ENCODE measurements at regions not wholly inside any gene's neighbourhood (a gene's known extent, or its start where the extent isn't known, plus 50 kb on each side); places are given as distances from the start of the nearest gene placed in this dataset.

GRCh38 chr15:77546870-77547269 is 85.8 kb downstream of the LINGO1 start:
- Histone ChIP-seq H4K20me1 (ENCODE audit: insufficient read depth, low read length) (no peaks in the 10 kb centered on the region), H3K4me2 (ENCODE audit: low read depth, low read length) (no peak overlapping the region), H3K9me3 (ENCODE audit: low read length) (no peaks in the 10 kb centered on the region), H3K79me2 (ENCODE audit: insufficient read depth, low read length) (no peaks in the 10 kb centered on the region), H3K4me3 (replicated peaks in 1 of 3; ENCODE audit: insufficient read depth in 1 of 3, low read depth in 2 of 3, low read length in 3 of 3) (no peak overlapping the region), H3K9ac (ENCODE audit: insufficient read depth, low read depth, low read length) (no peak overlapping the region), H3K4me1 (ENCODE audit: insufficient read depth, low read length) (peaks cover 30% of the 10 kb centered on the region), H2AFZ (ENCODE audit: low read length) (no peak overlapping the region), H3K36me3 (replicated peaks in 1 of 2; ENCODE audit: control insufficient read depth in 1 of 2, insufficient read depth in 2 of 2, low read length in 2 of 2) (no peaks in the 10 kb centered on the region), H3K27me3 (ENCODE audit: control insufficient read depth in 1 of 2, insufficient read depth in 2 of 2, low read length in 2 of 2) (peaks cover 2 to 32% of the 10 kb centered on the region in 2 experiments; a peak in 4 of 5 replicates), H3K27ac (ENCODE audit: extremely low read length, insufficient read depth, low read length) (no peak overlapping the region)
- no peak for DNase-seq (ENCODE audit: low spot score)
- 86% methylated on average over 1 of the region's 1 CpG for WGBS (ENCODE audit: low lambda C conversion rate)
- no peak for TF ChIP-seq ETS1 (CRISPR knock-in tag; IDR thresholded peaks at IDR 0.05)
- no peak for TF ChIP-seq BRD4 (CRISPR knock-in tag; IDR thresholded peaks at IDR 0.05)
- no peak for TF ChIP-seq SRY (CRISPR knock-in tag; IDR thresholded peaks at IDR 0.05)
- TF ChIP-seq ZNF644 (CRISPR knock-in tag; IDR thresholded peaks at IDR 0.05; ENCODE audit: low read depth) = no peak
- TF ChIP-seq NR2C2 (CRISPR knock-in tag; IDR thresholded peaks at IDR 0.05; ENCODE audit: borderline replicate concordance) = no peak
- TF ChIP-seq MLX (CRISPR knock-in tag; IDR thresholded peaks at IDR 0.05) = no peak
- TF ChIP-seq MTERF4 (CRISPR knock-in tag; IDR thresholded peaks at IDR 0.05) = no peak
- no peak for TF ChIP-seq ZFX (CRISPR knock-in tag; IDR thresholded peaks at IDR 0.05; ENCODE audit: low read depth)
- no peak for TF ChIP-seq HNF4G (IDR thresholded peaks at IDR 0.05; ENCODE audit: borderline replicate concordance, low read depth, low read length)
- TF ChIP-seq HNF4G (CRISPR knock-in tag; IDR thresholded peaks at IDR 0.05; ENCODE audit: borderline replicate concordance, low read depth) = no peak
- TF ChIP-seq NFYC (CRISPR knock-in tag; IDR thresholded peaks at IDR 0.05) = no peak
- no peak for TF ChIP-seq ZBTB37 (CRISPR knock-in tag; IDR thresholded peaks at IDR 0.05)
- no peak for TF ChIP-seq ZNF337 (CRISPR knock-in tag; IDR thresholded peaks at IDR 0.05; ENCODE audit: borderline replicate concordance, low read depth)
- TF ChIP-seq ZBTB20 (CRISPR knock-in tag; IDR thresholded peaks at IDR 0.05; ENCODE audit: borderline replicate concordance, low read depth) = no peak
- TF ChIP-seq, protein P1, sequence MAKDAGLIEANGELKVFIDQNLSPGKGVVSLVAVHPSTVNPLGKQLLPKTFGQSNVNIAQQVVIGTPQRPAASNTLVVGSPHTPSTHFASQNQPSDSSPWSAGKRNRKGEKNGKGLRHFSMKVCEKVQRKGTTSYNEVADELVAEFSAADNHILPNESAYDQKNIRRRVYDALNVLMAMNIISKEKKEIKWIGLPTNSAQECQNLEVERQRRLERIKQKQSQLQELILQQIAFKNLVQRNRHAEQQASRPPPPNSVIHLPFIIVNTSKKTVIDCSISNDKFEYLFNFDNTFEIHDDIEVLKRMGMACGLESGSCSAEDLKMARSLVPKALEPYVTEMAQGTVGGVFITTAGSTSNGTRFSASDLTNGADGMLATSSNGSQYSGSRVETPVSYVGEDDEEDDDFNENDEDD (CRISPR knock-in tag; IDR thresholded peaks at IDR 0.05; ENCODE audit: borderline replicate concordance) = no peak
- no peak for TF ChIP-seq HNRNPK (IDR thresholded peaks at IDR 0.05; ENCODE audit: low read depth, low read length, poor library complexity, severe bottlenecking)
- TF ChIP-seq ZNF589 (CRISPR knock-in tag; conservative IDR thresholded peaks at IDR 0.05) = no peak
- intact Hi-C loops (cut with micrococcal nuclease; ENCODE audit: unreplicated experiment) (no loop called here), in situ Hi-C loops (cut with HindIII; ENCODE audit: extremely low pct_ligation_motif_present, low pct_unique_long_range_greater_than_20kb) (no loop called here)
- no peak for ATAC-seq
- BruUV-seq (replicated peaks) = no TSS peak
- POLR2A ChIA-PET = no interaction called here
- no peak for FAIRE-seq
- CTCF ChIA-PET (ENCODE audit: low intra/inter-chr PET ratio, low total read pairs) = no interaction called here

All from HepG2 (cell line).